ENCODE measurements at regions not wholly inside any gene's neighbourhood (a gene's known extent, or its start where the extent isn't known, plus 50 kb on each side); places are given as distances from the start of the nearest gene placed in this dataset.

DNA sequence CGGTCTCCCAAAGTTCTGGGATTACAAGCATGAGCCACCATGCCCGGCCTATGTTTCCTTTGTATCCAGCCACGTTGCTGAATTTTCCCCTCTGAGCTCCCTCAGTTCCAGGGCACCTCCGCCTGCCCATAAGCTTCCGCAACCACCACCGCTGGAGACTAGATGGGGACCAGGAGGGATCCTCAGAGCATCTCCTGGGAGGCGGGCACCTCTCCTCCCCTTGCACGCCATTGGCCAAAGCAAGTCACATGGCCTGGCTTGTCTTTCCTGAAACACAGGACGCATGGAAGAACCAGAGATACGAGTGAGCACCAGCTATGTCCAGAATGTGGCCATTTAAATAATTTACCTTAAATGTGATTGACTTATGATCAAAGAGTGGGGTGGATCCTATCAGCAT is 388.3 kb downstream of the BRD1 start:
- no peak for TF ChIP-seq POLR2A (IDR thresholded peaks at IDR 0.05)
- TF ChIP-seq CTCF (IDR thresholded peaks at IDR 0.05), result no peak

All from heart left ventricle (tissue), 13 donors.